ENCODE measurements at regions not wholly inside any gene's neighbourhood (a gene's known extent, or its start where the extent isn't known, plus 50 kb on each side); places are given as distances from the start of the nearest gene placed in this dataset.

DNA sequence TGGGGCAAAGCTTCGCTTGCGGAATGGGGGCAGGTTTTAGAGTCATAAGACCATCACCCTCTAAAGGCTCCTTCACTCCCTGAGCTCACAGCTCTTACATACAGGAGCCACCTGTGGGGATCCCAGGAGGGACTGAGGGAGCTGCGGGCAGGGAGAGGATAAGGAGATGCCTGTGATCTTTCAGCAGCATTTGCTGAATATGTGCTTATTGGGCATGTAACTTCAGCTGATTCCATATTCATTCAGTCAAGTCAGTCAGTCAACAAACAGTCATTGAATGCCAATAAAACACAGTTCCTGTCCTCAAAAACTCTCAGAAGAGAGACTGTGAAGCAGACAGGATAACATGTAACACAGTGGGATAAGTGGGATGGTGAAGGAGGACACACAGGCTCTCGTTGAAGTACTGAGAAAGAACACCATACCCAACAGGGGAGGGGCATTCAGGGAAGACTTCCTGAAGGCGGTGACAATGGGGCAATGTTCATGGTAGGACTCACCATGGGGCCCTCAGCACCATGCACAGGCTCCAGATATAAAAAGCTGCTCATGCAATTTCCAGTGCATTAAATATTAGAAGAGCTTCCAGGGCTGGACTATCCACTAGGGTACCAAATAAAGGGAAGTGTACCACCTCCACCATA, 240.9 kb downstream of the UACA start:
- peaks cover 25% of the 10 kb centered on the region for H3K4me1 ChIP-seq (ENCODE audit: insufficient read depth, low read length, poor library complexity, severe bottlenecking)
- H3K9me3 ChIP-seq (ENCODE audit: low read depth, low read length, poor library complexity, severe bottlenecking) = no peaks in the 10 kb centered on the region
- no peak for TF ChIP-seq CTCF (conservative IDR thresholded peaks at IDR 0.05; ENCODE audit: low read depth, low read length)
- H3K4me3 ChIP-seq (ENCODE audit: low read depth, low read length, poor library complexity, severe bottlenecking) = no peak overlapping the region
- no TSS peak for BruUV-seq (replicated peaks)
- H3K27me3 ChIP-seq (replicated peaks; ENCODE audit: insufficient read depth, low read depth, low read length, poor library complexity) = no peaks in the 10 kb centered on the region
- CTCF ChIA-PET = no interaction called here
- DNase-seq (ENCODE audit: low spot score) = no peak
- no peak overlapping the region for H3K27ac ChIP-seq (ENCODE audit: low read depth, low read length, poor library complexity, severe bottlenecking)
- intact Hi-C loops (cut with micrococcal nuclease; ENCODE audit: unreplicated experiment) = no loop called here
- POLR2A ChIA-PET (ENCODE audit: low non-redundant PET) = no interaction called here
- no peaks in the 10 kb centered on the region for H3K36me3 ChIP-seq (ENCODE audit: insufficient read depth, low read length, poor library complexity, severe bottlenecking)

GRCh38 chr15:70521576-70522322, 241.6 kb downstream of the UACA start:
- no peak for DNase-seq (ENCODE audit: low spot score)
- H3K4me3 ChIP-seq (ENCODE audit: low read depth, low read length, poor library complexity, severe bottlenecking) = no peak overlapping the region
- ChIA-PET POLR2A (ENCODE audit: low non-redundant PET) (no interaction called here), CTCF (no interaction called here)
- TF ChIP-seq EZH2 (IDR thresholded peaks at IDR 0.05; ENCODE audit: borderline replicate concordance, low read depth, low read length, poor library complexity, severe bottlenecking) (no peak), CTCF (conservative IDR thresholded peaks at IDR 0.05; ENCODE audit: low read depth, low read length) (no peak)
- no peaks in the 10 kb centered on the region for H3K9me3 ChIP-seq (ENCODE audit: low read depth, low read length, poor library complexity, severe bottlenecking)
- intact Hi-C loops (cut with micrococcal nuclease; ENCODE audit: unreplicated experiment) = no loop called here
- no TSS peak for BruUV-seq (replicated peaks)
- no peaks in the 10 kb centered on the region for H3K27me3 ChIP-seq (replicated peaks; ENCODE audit: insufficient read depth, low read depth, low read length, poor library complexity)
- no peaks in the 10 kb centered on the region for H3K36me3 ChIP-seq (ENCODE audit: insufficient read depth, low read length, poor library complexity, severe bottlenecking)
- no peak overlapping the region for H3K27ac ChIP-seq (ENCODE audit: low read depth, low read length, poor library complexity, severe bottlenecking)
- H3K4me1 ChIP-seq (ENCODE audit: insufficient read depth, low read length, poor library complexity, severe bottlenecking) = peaks cover 18% of the 10 kb centered on the region

DNA sequence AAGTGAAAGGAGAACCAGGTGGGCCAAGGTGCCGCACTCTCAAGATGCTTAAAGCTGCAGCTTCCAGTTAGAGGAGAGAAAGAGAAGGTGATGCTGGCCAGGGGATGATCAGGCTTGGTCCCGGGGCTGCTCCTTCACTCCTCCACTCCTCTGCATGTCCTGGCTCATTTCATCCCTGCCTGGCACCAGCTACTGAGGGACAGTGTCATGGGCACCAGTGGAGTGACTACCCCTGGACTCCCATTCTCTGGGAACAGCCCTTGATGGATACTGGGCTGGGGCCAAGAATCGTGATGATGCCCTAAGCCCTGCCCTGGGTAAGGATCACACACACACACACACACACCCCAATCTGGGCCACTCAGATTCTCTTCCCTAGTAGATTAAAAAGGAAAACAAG, 243.7 kb downstream of the UACA start:
- no peak overlapping the region for H3K27ac ChIP-seq (ENCODE audit: low read depth, low read length, poor library complexity, severe bottlenecking)
- H3K27me3 ChIP-seq (replicated peaks; ENCODE audit: insufficient read depth, low read depth, low read length, poor library complexity) = no peaks in the 10 kb centered on the region
- DNase-seq (ENCODE audit: low spot score) = no peak
- H3K36me3 ChIP-seq (ENCODE audit: insufficient read depth, low read length, poor library complexity, severe bottlenecking) = no peaks in the 10 kb centered on the region
- TF ChIP-seq EZH2 (IDR thresholded peaks at IDR 0.05; ENCODE audit: borderline replicate concordance, low read depth, low read length, poor library complexity, severe bottlenecking) = no peak
- no peak for TF ChIP-seq CTCF (conservative IDR thresholded peaks at IDR 0.05; ENCODE audit: low read depth, low read length)
- intact Hi-C loops (cut with micrococcal nuclease; ENCODE audit: unreplicated experiment) = no loop called here
- ChIA-PET CTCF (no interaction called here), POLR2A (ENCODE audit: low non-redundant PET) (no interaction called here)
- H3K4me1 ChIP-seq (ENCODE audit: insufficient read depth, low read length, poor library complexity, severe bottlenecking) = no peaks in the 10 kb centered on the region
- H3K4me3 ChIP-seq (ENCODE audit: low read depth, low read length, poor library complexity, severe bottlenecking) = no peak overlapping the region
- H3K9me3 ChIP-seq (ENCODE audit: low read depth, low read length, poor library complexity, severe bottlenecking) = no peaks in the 10 kb centered on the region
- no TSS peak for BruUV-seq (replicated peaks)

Measured in A673 (cell line).